ENCODE measurements at regions not wholly inside any gene's neighbourhood (a gene's known extent, or its start where the extent isn't known, plus 50 kb on each side); places are given as distances from the start of the nearest gene placed in this dataset.
"Not testable (repeated sequence)": the region's sequence is repeated elsewhere in the genome, so short reads cannot be mapped to it uniquely, and the experiment has no call there.

GRCh38 chr2:184410160-184410559 is 188.2 kb upstream of the ZNF804A start:
- H3K27me3 Mint-ChIP-seq = no peaks in the 10 kb centered on the region
- H3K9me3 Mint-ChIP-seq (ENCODE audit: low read depth) = peaks cover 10% of the 10 kb centered on the region
- TF ChIP-seq, protein P1, sequence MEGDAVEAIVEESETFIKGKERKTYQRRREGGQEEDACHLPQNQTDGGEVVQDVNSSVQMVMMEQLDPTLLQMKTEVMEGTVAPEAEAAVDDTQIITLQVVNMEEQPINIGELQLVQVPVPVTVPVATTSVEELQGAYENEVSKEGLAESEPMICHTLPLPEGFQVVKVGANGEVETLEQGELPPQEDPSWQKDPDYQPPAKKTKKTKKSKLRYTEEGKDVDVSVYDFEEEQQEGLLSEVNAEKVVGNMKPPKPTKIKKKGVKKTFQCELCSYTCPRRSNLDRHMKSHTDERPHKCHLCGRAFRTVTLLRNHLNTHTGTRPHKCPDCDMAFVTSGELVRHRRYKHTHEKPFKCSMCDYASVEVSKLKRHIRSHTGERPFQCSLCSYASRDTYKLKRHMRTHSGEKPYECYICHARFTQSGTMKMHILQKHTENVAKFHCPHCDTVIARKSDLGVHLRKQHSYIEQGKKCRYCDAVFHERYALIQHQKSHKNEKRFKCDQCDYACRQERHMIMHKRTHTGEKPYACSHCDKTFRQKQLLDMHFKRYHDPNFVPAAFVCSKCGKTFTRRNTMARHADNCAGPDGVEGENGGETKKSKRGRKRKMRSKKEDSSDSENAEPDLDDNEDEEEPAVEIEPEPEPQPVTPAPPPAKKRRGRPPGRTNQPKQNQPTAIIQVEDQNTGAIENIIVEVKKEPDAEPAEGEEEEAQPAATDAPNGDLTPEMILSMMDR (IDR thresholded peaks at IDR 0.05; ENCODE audit: unreplicated experiment) = no peak
- no peaks in the 10 kb centered on the region for H3K4me1 Mint-ChIP-seq (ENCODE audit: low read depth)
- no peak overlapping the region for H3K4me3 Mint-ChIP-seq (ENCODE audit: low read depth)
- no peaks in the 10 kb centered on the region for H3K36me3 Mint-ChIP-seq (ENCODE audit: insufficient read depth)
- no peak for DNase-seq (ENCODE audit: low spot score, unreplicated experiment)
- no peak overlapping the region for H3K27ac Mint-ChIP-seq

DNA sequence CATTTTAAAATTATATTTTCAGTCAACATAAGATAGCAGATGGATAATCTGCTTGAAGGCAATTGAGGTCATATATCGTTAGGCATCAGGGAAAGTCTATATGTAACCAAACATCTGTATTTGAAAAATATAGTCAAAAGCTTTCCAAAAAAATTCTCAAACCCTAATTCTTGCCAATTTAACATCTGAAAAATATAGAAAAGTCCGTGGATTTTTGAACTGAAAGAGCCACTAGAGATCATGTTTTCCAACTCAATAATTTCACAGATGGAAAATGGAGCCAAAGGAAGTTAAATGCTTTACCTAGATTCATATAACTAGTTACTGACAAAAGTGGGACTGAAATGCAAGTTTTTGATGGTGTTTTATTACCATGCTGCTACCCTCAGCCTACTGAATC is 185.1 kb upstream of the ZNF804A start:
- H3K27me3 Mint-ChIP-seq = no peaks in the 10 kb centered on the region
- H3K4me1 Mint-ChIP-seq (ENCODE audit: low read depth) = no peaks in the 10 kb centered on the region
- no peak overlapping the region for H3K4me3 Mint-ChIP-seq (ENCODE audit: low read depth)
- no peaks in the 10 kb centered on the region for H3K36me3 Mint-ChIP-seq (ENCODE audit: insufficient read depth)
- H3K9me3 Mint-ChIP-seq (ENCODE audit: low read depth) = no peaks in the 10 kb centered on the region
- H3K27ac Mint-ChIP-seq = no peak overlapping the region
- TF ChIP-seq, protein P1 (IDR thresholded peaks at IDR 0.05; ENCODE audit: unreplicated experiment) = no peak
- DNase-seq (ENCODE audit: low spot score, unreplicated experiment) = no peak

DNA sequence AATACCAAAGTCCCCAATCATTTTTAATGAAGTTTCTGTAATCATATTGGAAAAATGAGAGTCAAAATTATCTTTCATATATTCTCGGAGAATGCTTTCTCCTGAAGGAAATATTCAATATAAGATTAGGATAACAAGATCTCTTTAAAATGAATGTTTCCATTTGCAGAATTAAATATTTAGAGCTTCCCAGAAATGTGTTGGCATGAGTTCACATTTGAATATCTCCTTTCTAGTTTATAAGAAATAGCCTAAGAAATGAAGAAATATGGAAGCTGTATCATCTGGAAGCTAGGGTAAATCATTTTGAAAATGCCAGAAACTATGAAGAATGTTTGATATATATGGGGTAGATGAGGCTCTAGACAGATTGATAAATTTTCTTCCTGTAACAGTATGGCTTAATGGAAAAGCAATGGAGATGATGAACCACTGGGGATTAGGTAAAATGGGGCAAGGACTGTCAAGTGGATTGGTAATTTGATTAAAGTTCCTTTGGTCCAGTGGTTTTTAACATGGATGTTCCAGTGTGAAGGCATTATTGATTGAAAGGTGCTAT is 184.6 kb upstream of the ZNF804A start:
- Mint-ChIP-seq H3K9me3 (ENCODE audit: low read depth) (no peaks in the 10 kb centered on the region), H3K27me3 (no peaks in the 10 kb centered on the region), H3K27ac (no peak overlapping the region), H3K4me1 (ENCODE audit: low read depth) (no peaks in the 10 kb centered on the region), H3K36me3 (ENCODE audit: insufficient read depth) (no peaks in the 10 kb centered on the region), H3K4me3 (ENCODE audit: low read depth) (no peak overlapping the region)
- DNase-seq (ENCODE audit: low spot score, unreplicated experiment) = no peak
- TF ChIP-seq, protein P1 (IDR thresholded peaks at IDR 0.05; ENCODE audit: unreplicated experiment) = no peak

- Mint-ChIP-seq H3K36me3 (ENCODE audit: insufficient read depth) (no peaks in the 10 kb centered on the region), H3K4me1 (ENCODE audit: low read depth) (no peaks in the 10 kb centered on the region), H3K9me3 (ENCODE audit: low read depth) (no peaks in the 10 kb centered on the region), H3K27me3 (no peaks in the 10 kb centered on the region), H3K27ac (no peak overlapping the region), H3K4me3 (ENCODE audit: low read depth) (no peak overlapping the region)
- TF ChIP-seq, protein P1 (IDR thresholded peaks at IDR 0.05; ENCODE audit: unreplicated experiment) = no peak
- no peak for DNase-seq (ENCODE audit: low spot score, unreplicated experiment)
Measured at GRCh38 chr2:184416146-184416913, 182.0 kb upstream of the ZNF804A start.

- Mint-ChIP-seq H3K27ac (no peak overlapping the region), H3K4me3 (ENCODE audit: low read depth) (no peak overlapping the region), H3K27me3 (no peaks in the 10 kb centered on the region), H3K4me1 (ENCODE audit: low read depth) (no peaks in the 10 kb centered on the region), H3K36me3 (ENCODE audit: insufficient read depth) (no peaks in the 10 kb centered on the region), H3K9me3 (ENCODE audit: low read depth) (no peaks in the 10 kb centered on the region)
- no peak for DNase-seq (ENCODE audit: low spot score, unreplicated experiment)
- TF ChIP-seq, protein P1 (IDR thresholded peaks at IDR 0.05; ENCODE audit: unreplicated experiment) = no peak
Measured at GRCh38 chr2:184419744-184420143, 178.6 kb upstream of the ZNF804A start.

DNA sequence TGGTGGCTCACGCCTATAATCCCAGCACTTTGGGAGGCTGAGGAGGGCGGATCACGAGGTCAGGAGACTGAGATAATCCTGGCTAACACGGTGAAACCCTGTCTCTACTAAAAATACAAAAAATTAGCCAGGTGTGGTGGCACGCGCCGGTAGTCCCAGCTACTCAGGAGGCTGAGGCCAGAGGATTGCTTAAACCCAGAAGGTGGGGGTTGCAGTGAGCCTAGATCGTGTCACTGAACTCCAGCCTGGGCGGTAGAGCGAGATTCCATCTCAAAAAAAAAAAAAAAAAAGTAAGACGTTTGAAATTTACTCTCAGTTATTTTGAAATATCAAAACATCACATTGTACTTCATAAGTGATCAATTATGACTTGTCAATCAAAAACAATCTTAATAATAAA is 176.9 kb upstream of the ZNF804A start:
- not testable (repeated sequence) for DNase-seq (ENCODE audit: low spot score, unreplicated experiment); H3K4me1 Mint-ChIP-seq (ENCODE audit: low read depth); H3K27ac Mint-ChIP-seq; H3K36me3 Mint-ChIP-seq (ENCODE audit: insufficient read depth); H3K9me3 Mint-ChIP-seq (ENCODE audit: low read depth); H3K27me3 Mint-ChIP-seq; H3K4me3 Mint-ChIP-seq (ENCODE audit: low read depth)

All from progenitor cell of endocrine pancreas (in vitro differentiated cells).